Liver (tissue), 3 donors: ENCODE measurements at regions not wholly inside any gene's neighbourhood (a gene's known extent, or its start where the extent isn't known, plus 50 kb on each side); places are given as distances from the start of the nearest gene placed in this dataset.

ENCODE experiments used
- CTCF ChIP-seq: fragments of 150-350 bp; IDR thresholded peaks from 2 replicates; pipeline ENCODE4 v1.5.1; 2017; ENCODE audit warnings: improper control_type of control experiment, low read depth, low read length; ENCODE audit not compliant: missing input control
- GABPA ChIP-seq, 2 donors: IDR thresholded peaks in 1 of 2; conservative IDR thresholded peaks in 1 of 2; 2 replicates each; pipeline ENCODE4 v1.6.1; 2016; ENCODE audit warnings: antibody characterized with exemption in 2 of 2, mild to moderate bottlenecking in 1 of 2, moderate library complexity in 1 of 2
- JUND ChIP-seq, 2 donors: IDR thresholded peaks; 2 replicates each; pipeline ENCODE4 v1.6.1; 2016; ENCODE audit warnings: antibody characterized with exemption in 2 of 2
- NR2F2 ChIP-seq: IDR thresholded peaks from 2 replicates; pipeline ENCODE4 v1.6.1; 2016; ENCODE audit warnings: antibody characterized with exemption
- RAD21 ChIP-seq, 2 donors: IDR thresholded peaks; 2 replicates each; pipeline ENCODE4 v1.6.1; 2016; ENCODE audit warnings: antibody characterized with exemption in 2 of 2, mild to moderate bottlenecking in 2 of 2
- ZBTB33 ChIP-seq: IDR thresholded peaks from 2 replicates; pipeline ENCODE4 v1.6.1; 2016; ENCODE audit warnings: antibody characterized with exemption
- donor health status: healthy.
- donor health status: healthy.

GRCh38 chr19:28549680-28550277 lies 663.2 kb downstream of the UQCRFS1 start:
- no peak for TF ChIP-seq NR2F2
- no peak for TF ChIP-seq CTCF
- no peak for TF ChIP-seq ZBTB33
- no peak for TF ChIP-seq GABPA (IDR thresholded peaks at IDR 0.05 in 1 of 2, conservative IDR thresholded peaks at IDR 0.05 in 1 of 2)
- TF ChIP-seq JUND (IDR thresholded peaks at IDR 0.05), result no peak
- no peak for TF ChIP-seq RAD21 (IDR thresholded peaks at IDR 0.05)
